Uterus (tissue), 2 donors: ENCODE measurements at regions not wholly inside any gene's neighbourhood (a gene's known extent, or its start where the extent isn't known, plus 50 kb on each side); places are given as distances from the start of the nearest gene placed in this dataset.

ENCODE experiments used
- POLR2A ChIP-seq, 2 donors: fragments of 450-650 bp; IDR thresholded peaks; one replicate each; pipeline ENCODE4 v1.6.1; 2016; ENCODE audit warnings: antibody characterized with exemption in 2 of 2, mild to moderate bottlenecking in 1 of 2, moderate library complexity in 1 of 2
- TF ChIP-seq, protein P1 (sequence below), 4 experiments: fragments of 200-600 bp in 2 of 4; fragments of 450-650 bp in 2 of 4; sonication (generic) in 2 of 4; IDR thresholded peaks; one replicate each; pipeline ENCODE4 v1.5.1; 2016 to 2019; ENCODE audit warnings: antibody characterized with exemption in 4 of 4, mild to moderate bottlenecking in 2 of 4, moderate library complexity in 1 of 4

DNA sequence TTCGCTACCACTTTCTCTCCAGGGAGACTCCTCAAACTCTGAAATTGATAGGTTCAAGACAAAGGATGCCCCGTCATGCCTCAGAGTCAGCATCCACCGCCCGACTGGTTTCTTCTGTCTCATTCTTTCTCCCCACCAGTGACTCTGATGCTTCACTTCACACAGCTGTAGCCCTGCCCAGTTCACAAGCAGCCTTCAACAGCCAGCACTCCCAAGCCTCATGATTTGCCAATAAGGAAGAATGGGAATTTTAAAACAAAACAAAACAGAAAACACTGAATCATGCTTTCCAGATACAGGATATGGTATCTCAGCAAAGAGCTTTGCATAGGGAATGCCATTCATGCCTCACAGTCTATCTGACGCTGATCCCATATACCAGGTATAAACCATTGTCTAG is 371.2 kb upstream of the RORB start:
- TF ChIP-seq, protein P1, sequence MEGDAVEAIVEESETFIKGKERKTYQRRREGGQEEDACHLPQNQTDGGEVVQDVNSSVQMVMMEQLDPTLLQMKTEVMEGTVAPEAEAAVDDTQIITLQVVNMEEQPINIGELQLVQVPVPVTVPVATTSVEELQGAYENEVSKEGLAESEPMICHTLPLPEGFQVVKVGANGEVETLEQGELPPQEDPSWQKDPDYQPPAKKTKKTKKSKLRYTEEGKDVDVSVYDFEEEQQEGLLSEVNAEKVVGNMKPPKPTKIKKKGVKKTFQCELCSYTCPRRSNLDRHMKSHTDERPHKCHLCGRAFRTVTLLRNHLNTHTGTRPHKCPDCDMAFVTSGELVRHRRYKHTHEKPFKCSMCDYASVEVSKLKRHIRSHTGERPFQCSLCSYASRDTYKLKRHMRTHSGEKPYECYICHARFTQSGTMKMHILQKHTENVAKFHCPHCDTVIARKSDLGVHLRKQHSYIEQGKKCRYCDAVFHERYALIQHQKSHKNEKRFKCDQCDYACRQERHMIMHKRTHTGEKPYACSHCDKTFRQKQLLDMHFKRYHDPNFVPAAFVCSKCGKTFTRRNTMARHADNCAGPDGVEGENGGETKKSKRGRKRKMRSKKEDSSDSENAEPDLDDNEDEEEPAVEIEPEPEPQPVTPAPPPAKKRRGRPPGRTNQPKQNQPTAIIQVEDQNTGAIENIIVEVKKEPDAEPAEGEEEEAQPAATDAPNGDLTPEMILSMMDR (IDR thresholded peaks at IDR 0.05), result no peak
- TF ChIP-seq POLR2A (IDR thresholded peaks at IDR 0.05), result no peak
